Keratinocyte (primary cell): ENCODE measurements at regions not wholly inside any gene's neighbourhood (a gene's known extent, or its start where the extent isn't known, plus 50 kb on each side); places are given as distances from the start of the nearest gene placed in this dataset.
"Not testable (repeated sequence)": the region's sequence is repeated elsewhere in the genome, so short reads cannot be mapped to it uniquely, and the experiment has no call there.

Experiments used
- CTCF ChIP-seq, 3 experiments: IDR thresholded peaks in 1 of 3; conservative IDR thresholded peaks in 1 of 3; optimal IDR thresholded peaks in 1 of 3; 2 replicates in 2 of 3; 3 replicates in 1 of 3; pipeline versions ENCODE3 to v1.5.1; 2011; ENCODE audit warnings: low read length in 3 of 3, mild to moderate bottlenecking in 3 of 3, moderate library complexity in 2 of 3, control low read depth in 1 of 3, inconsistent platforms in 1 of 3; ENCODE audit not compliant: insufficient read depth in 2 of 3; ENCODE audit errors: extremely low read depth in 1 of 3
- EZH2 ChIP-seq: IDR thresholded peaks from one replicate; pipeline ENCODE4 v1.6.1; 2012; ENCODE audit warnings: inconsistent platforms, mild to moderate bottlenecking, low read length, moderate library complexity

DNA sequence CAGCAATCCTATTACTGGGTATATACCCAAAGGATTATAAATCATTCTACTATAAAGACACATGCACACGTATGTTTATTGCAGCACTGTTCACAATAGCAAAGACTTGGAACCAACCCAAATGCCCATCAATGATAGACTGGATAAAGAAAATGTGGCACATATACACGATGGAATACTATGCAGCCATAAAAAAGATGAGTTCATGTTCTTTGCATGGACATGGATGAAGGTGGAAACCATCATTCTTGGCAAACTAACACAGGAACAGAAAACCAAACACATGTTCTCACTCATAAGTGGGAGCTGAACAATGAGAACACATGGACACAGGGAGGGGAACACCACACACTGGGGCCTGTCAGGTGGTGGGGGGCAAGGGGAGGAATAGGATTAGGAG, 58.1 kb upstream of the PMCH start:
- TF ChIP-seq CTCF (optimal IDR thresholded peaks at IDR 0.05 in 1 of 3, IDR thresholded peaks at IDR 0.05 in 1 of 3, conservative IDR thresholded peaks at IDR 0.05 in 1 of 3; ENCODE audit: extremely low read depth in 1 of 3, insufficient read depth in 2 of 3, low read length in 3 of 3); EZH2: not testable (repeated sequence)
